WTC11 (cell line): ENCODE measurements at regions not wholly inside any gene's neighbourhood (a gene's known extent, or its start where the extent isn't known, plus 50 kb on each side); places are given as distances from the start of the nearest gene placed in this dataset.

ENCODE experiments used
- ATAC-seq: fragments of 200-7000 bp; cut with Tn5 transposase; 2 replicates; pipeline ENCODE4 v1.10.0; 2021; ENCODE audit warnings: mild to moderate bottlenecking, moderate library complexity
- CTCF ChIA-PET: fragments of 300-600 bp; sonication (Branson Sonifier 250); formaldehyde crosslinking; loops from one replicate; lab custom pipeline; 2021; ENCODE audit warnings: antibody characterized with exemption; lab: Charles Lee
- POLR2A ChIA-PET: fragments of 350-600 bp; sonication (Branson Sonifier 250); formaldehyde crosslinking; loops from one replicate; lab custom pipeline; 2021; ENCODE audit warnings: antibody characterized with exemption; lab: Charles Lee
- DNase-seq: peaks from one replicate; pipeline ENCODE4 v3.0.0; 2021; ENCODE audit warnings: low spot score
- H3K27ac Mint-ChIP-seq: 2 replicates; pipeline ENCODE4 v1.8.0; 2021; ENCODE audit warnings: mixed read lengths
- H3K27me3 Mint-ChIP-seq: 2 replicates; pipeline ENCODE4 v1.8.0; 2021; ENCODE audit warnings: low read depth, mild to moderate bottlenecking, moderate library complexity, mixed read lengths
- H3K36me3 Mint-ChIP-seq: 2 replicates; pipeline ENCODE4 v1.8.0; 2021; ENCODE audit warnings: mixed read lengths
- H3K4me1 Mint-ChIP-seq: 2 replicates; pipeline ENCODE4 v1.8.0; 2022; ENCODE audit warnings: mixed read lengths
- H3K4me3 Mint-ChIP-seq: 2 replicates; pipeline ENCODE4 v1.8.0; 2021; ENCODE audit warnings: mild to moderate bottlenecking, moderate library complexity, mixed read lengths
- H3K9me3 Mint-ChIP-seq: 2 replicates; pipeline ENCODE4 v1.8.0; 2021; ENCODE audit warnings: mixed read lengths
- ATF1 ChIP-seq: sonication (generic); formaldehyde crosslinking; IDR thresholded peaks from 2 replicates; pipeline ENCODE4 v1.8.1; 2023; ENCODE audit warnings: mild to moderate bottlenecking, moderate library complexity, missing genetic modification reagents
- ATF3 ChIP-seq: sonication (generic); formaldehyde crosslinking; conservative IDR thresholded peaks from 2 replicates; pipeline ENCODE4 v1.8.1; 2022; ENCODE audit warnings: mild to moderate bottlenecking, missing genetic modification reagents
- CBFB ChIP-seq: sonication (generic); formaldehyde crosslinking; IDR thresholded peaks from 2 replicates; pipeline ENCODE4 v1.8.1; 2022; ENCODE audit warnings: mild to moderate bottlenecking, low read depth, missing genetic modification reagents
- CDX4 ChIP-seq: fragments of 250-450 bp; sonication (Bioruptor Pico); IDR thresholded peaks from 2 replicates; pipeline ENCODE4 v1.9.0; 2021; ENCODE audit warnings: moderate library complexity, mild to moderate bottlenecking, inconsistent platforms, borderline replicate concordance
- CREB1 ChIP-seq: sonication (generic); formaldehyde crosslinking; IDR thresholded peaks from 2 replicates; pipeline ENCODE4 v1.8.0; 2023; ENCODE audit warnings: mild to moderate bottlenecking, missing genetic modification reagents
- EMX1 ChIP-seq: fragments of 250-450 bp; sonication (Bioruptor Pico); IDR thresholded peaks from 2 replicates; pipeline ENCODE4 v1.8.0; 2021; ENCODE audit warnings: mild to moderate bottlenecking
- FOXP4 ChIP-seq: sonication (generic); formaldehyde crosslinking; IDR thresholded peaks from 2 replicates; pipeline ENCODE4 v1.8.0; 2022; ENCODE audit warnings: mild to moderate bottlenecking, missing genetic modification reagents
- IRF2 ChIP-seq: sonication (generic); formaldehyde crosslinking; IDR thresholded peaks from 2 replicates; pipeline ENCODE4 v1.8.0; 2022; ENCODE audit warnings: low read depth, missing genetic modification reagents, borderline replicate concordance
- MAX ChIP-seq: sonication (generic); formaldehyde crosslinking; IDR thresholded peaks from 2 replicates; pipeline ENCODE4 v1.8.0; 2022; ENCODE audit warnings: mild to moderate bottlenecking, missing genetic modification reagents
- NR1H2 ChIP-seq: sonication (generic); formaldehyde crosslinking; IDR thresholded peaks from 2 replicates; pipeline ENCODE4 v1.9.0; 2021; ENCODE audit warnings: mild to moderate bottlenecking, moderate library complexity, missing genetic modification reagents
- OVOL2 ChIP-seq: fragments of 250-450 bp; sonication (Bioruptor Pico); IDR thresholded peaks from 2 replicates; pipeline ENCODE4 v1.9.0; 2021; ENCODE audit warnings: mild to moderate bottlenecking, borderline replicate concordance
- RELA ChIP-seq: sonication (generic); formaldehyde crosslinking; IDR thresholded peaks from 2 replicates; pipeline ENCODE4 v1.8.1; 2022; ENCODE audit warnings: missing genetic modification reagents, mild to moderate bottlenecking, borderline replicate concordance
- RORB ChIP-seq: fragments of 250-450 bp; sonication (Bioruptor Pico); IDR thresholded peaks from 2 replicates; pipeline ENCODE4 v1.9.0; 2021; ENCODE audit warnings: mild to moderate bottlenecking
- SP1 ChIP-seq: sonication (generic); formaldehyde crosslinking; conservative IDR thresholded peaks from 2 replicates; pipeline ENCODE4 v1.8.1; 2022; ENCODE audit warnings: missing genetic modification reagents
- TP53 ChIP-seq: sonication (generic); formaldehyde crosslinking; IDR thresholded peaks from 2 replicates; pipeline ENCODE4 v1.8.1; 2023; ENCODE audit warnings: mild to moderate bottlenecking, missing genetic modification reagents
- ZBTB21 ChIP-seq: sonication (generic); formaldehyde crosslinking; IDR thresholded peaks from 2 replicates; pipeline ENCODE4 v1.8.1; 2023; ENCODE audit warnings: mild to moderate bottlenecking, missing genetic modification reagents, borderline replicate concordance
- ZNF219 ChIP-seq: sonication (generic); formaldehyde crosslinking; IDR thresholded peaks from 2 replicates; pipeline ENCODE4 v1.8.0; 2023; ENCODE audit warnings: missing genetic modification reagents, mild to moderate bottlenecking, borderline replicate concordance
- TF ChIP-seq, protein P1 (sequence below): sonication (generic); formaldehyde crosslinking; IDR thresholded peaks from 2 replicates; pipeline ENCODE4 v1.8.0; 2022; ENCODE audit warnings: mild to moderate bottlenecking, missing genetic modification reagents
- TF ChIP-seq, protein P2 (sequence below): sonication (generic); formaldehyde crosslinking; IDR thresholded peaks from 2 replicates; pipeline ENCODE4 v1.8.1; 2023; ENCODE audit warnings: mild to moderate bottlenecking, moderate library complexity, missing genetic modification reagents

DNA sequence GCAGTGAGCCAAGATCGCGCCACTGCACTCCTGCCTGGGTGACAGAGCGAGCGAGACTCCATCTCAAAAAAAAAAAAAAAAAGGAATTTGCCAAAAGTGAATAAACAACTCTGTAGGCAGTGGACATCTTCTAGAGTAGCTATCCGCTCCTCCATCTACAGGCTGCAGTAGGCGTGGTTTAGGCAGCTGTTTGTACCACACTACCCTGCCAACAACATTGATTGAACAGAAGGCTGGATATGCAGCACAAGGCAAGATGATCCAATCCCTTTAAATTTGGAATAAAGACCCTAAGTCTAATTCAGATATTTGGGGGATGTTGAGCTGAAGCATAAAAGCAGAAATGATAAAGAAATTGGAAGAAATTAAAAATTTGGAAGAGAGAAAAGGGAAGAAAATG is 141.6 kb downstream of the TES start:
- POLR2A ChIA-PET = interaction anchor here (0.6 kb wide), 1 partner anchor 43 kb away, joined by 3 read pairs; no protein-coding TSS in a partner anchor
- Mint-ChIP-seq H3K27ac (no peak overlapping the region), H3K4me1 (peaks cover 9% of the 10 kb centered on the region), H3K4me3 (no peak overlapping the region), H3K27me3 (no peaks in the 10 kb centered on the region), H3K36me3 (no peaks in the 10 kb centered on the region; the same call in 1 of the 2 replicates), H3K9me3 (peaks cover 20% of the 10 kb centered on the region)
- DNase-seq (no peak), ATAC-seq (no peak)
- no peak for TF ChIP-seq TP53 (CRISPR knock-in tag)
- TF ChIP-seq MAX (CRISPR knock-in tag) = no peak
- TF ChIP-seq ATF1 = no peak
- TF ChIP-seq, protein P1, sequence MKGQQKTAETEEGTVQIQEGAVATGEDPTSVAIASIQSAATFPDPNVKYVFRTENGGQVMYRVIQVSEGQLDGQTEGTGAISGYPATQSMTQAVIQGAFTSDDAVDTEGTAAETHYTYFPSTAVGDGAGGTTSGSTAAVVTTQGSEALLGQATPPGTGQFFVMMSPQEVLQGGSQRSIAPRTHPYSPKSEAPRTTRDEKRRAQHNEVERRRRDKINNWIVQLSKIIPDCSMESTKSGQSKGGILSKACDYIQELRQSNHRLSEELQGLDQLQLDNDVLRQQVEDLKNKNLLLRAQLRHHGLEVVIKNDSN (CRISPR knock-in tag) = no peak
- TF ChIP-seq NR1H2 = no peak
- no peak for TF ChIP-seq CBFB (CRISPR knock-in tag)
- TF ChIP-seq ATF3 = no peak
- no peak for TF ChIP-seq CREB1 (CRISPR knock-in tag)
- TF ChIP-seq CDX4 (CRISPR knock-in tag) = no peak
- TF ChIP-seq, protein P2, sequence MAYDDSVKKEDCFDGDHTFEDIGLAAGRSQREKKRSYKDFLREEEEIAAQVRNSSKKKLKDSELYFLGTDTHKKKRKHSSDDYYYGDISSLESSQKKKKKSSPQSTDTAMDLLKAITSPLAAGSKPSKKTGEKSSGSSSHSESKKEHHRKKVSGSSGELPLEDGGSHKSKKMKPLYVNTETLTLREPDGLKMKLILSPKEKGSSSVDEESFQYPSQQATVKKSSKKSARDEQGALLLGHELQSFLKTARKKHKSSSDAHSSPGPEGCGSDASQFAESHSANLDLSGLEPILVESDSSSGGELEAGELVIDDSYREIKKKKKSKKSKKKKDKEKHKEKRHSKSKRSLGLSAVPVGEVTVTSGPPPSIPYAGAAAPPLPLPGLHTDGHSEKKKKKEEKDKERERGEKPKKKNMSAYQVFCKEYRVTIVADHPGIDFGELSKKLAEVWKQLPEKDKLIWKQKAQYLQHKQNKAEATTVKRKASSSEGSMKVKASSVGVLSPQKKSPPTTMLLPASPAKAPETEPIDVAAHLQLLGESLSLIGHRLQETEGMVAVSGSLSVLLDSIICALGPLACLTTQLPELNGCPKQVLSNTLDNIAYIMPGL (CRISPR knock-in tag) = no peak
- no peak for TF ChIP-seq OVOL2 (CRISPR knock-in tag)
- TF ChIP-seq IRF2 (CRISPR knock-in tag) = no peak
- TF ChIP-seq SP1 (CRISPR knock-in tag) = no peak
- no peak for TF ChIP-seq RELA (CRISPR knock-in tag)
- no peak for TF ChIP-seq EMX1 (CRISPR knock-in tag)
- CTCF ChIA-PET = no interaction called here

GRCh38 chr7:116353647-116354046 is 143.3 kb downstream of the TES start:
- Mint-ChIP-seq H3K9me3 (peaks cover 8% of the 10 kb centered on the region), H3K4me3 (no peak overlapping the region), H3K4me1 (peaks cover 9% of the 10 kb centered on the region), H3K27ac (0 out of 2 replicates have a peak overlapping the region, but pooled peaks have one; percentile 5), H3K36me3 (no peaks in the 10 kb centered on the region; the same call in 1 of the 2 replicates), H3K27me3 (no peaks in the 10 kb centered on the region)
- no peak for ATAC-seq
- TF ChIP-seq FOXP4 (CRISPR knock-in tag) = no peak
- TF ChIP-seq ZNF219 (CRISPR knock-in tag) = no peak
- POLR2A ChIA-PET = no interaction called here
- CTCF ChIA-PET = no interaction called here
- DNase-seq = no peak

- ATAC-seq = no peak
- ChIA-PET POLR2A (no interaction called here), CTCF (no interaction called here)
- Mint-ChIP-seq H3K9me3 (peaks cover 3% of the 10 kb centered on the region), H3K27me3 (no peaks in the 10 kb centered on the region), H3K27ac (0 out of 2 replicates have a peak overlapping the region, but pooled peaks have one; percentile 5), H3K4me1 (peaks cover 9% of the 10 kb centered on the region), H3K4me3 (no peak overlapping the region), H3K36me3 (no peaks in the 10 kb centered on the region)
- DNase-seq = no peak
- TF ChIP-seq EMX1 (CRISPR knock-in tag) (no peak), ZBTB21 (CRISPR knock-in tag) (no peak), RORB (CRISPR knock-in tag) (no peak)
Observed at GRCh38 chr7:116354171-116354545, 143.8 kb downstream of the TES start.
